ENCODE measurements at regions not wholly inside any gene's neighbourhood (a gene's known extent, or its start where the extent isn't known, plus 50 kb on each side); places are given as distances from the start of the nearest gene placed in this dataset.

DNA sequence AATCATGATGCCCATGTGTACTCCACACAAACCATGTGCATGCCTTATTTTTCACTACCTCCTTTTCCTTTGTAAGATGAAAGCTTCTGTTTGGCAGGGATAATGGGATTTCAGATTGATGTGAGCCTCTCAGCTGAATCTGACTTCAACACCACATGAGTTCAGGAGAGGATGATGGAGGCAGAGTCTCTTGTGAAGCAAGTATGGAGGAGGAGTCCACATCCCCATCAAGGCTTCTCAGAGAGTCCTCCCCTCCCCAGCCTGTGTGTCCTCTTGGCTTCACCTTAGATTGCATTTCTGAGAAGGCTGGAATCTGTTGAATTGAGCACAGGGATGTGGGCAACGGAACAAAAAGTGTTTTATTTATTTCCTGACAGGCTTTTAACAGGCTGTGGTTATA, 370.4 kb downstream of the FAT3 start:
- H3K27ac ChIP-seq (ENCODE audit: low read depth in 1 of 2, low read length in 2 of 2) = no peak overlapping the region
- no peak overlapping the region for H3K9ac ChIP-seq (ENCODE audit: low read depth in 1 of 2, low read length in 2 of 2)
- no peaks in the 10 kb centered on the region for H3K27me3 ChIP-seq (ENCODE audit: control insufficient read depth in 4 of 4, insufficient read depth in 4 of 4, low read length in 3 of 4)
- H3K4me3 ChIP-seq (ENCODE audit: low read depth in 1 of 3, low read length in 3 of 3) = no peak overlapping the region
- no peak for TF ChIP-seq NR2F2 (IDR thresholded peaks at IDR 0.05)
- TF ChIP-seq ATF3 (IDR thresholded peaks at IDR 0.05) = no peak
- TF ChIP-seq RAD21 (IDR thresholded peaks at IDR 0.05) = no peak
- TF ChIP-seq FOXA1 (IDR thresholded peaks at IDR 0.05) = no peak
- no peak for TF ChIP-seq SP1 (IDR thresholded peaks at IDR 0.05)
- no peak for TF ChIP-seq TAF1 (conservative IDR thresholded peaks at IDR 0.05)
- no peak for TF ChIP-seq GABPA (IDR thresholded peaks at IDR 0.05 in 1 of 2, conservative IDR thresholded peaks at IDR 0.05 in 1 of 2)
- TF ChIP-seq FOXA2 (IDR thresholded peaks at IDR 0.05) = no peak
- no peak for TF ChIP-seq RXRA (IDR thresholded peaks at IDR 0.05)
- TF ChIP-seq, protein P1, sequence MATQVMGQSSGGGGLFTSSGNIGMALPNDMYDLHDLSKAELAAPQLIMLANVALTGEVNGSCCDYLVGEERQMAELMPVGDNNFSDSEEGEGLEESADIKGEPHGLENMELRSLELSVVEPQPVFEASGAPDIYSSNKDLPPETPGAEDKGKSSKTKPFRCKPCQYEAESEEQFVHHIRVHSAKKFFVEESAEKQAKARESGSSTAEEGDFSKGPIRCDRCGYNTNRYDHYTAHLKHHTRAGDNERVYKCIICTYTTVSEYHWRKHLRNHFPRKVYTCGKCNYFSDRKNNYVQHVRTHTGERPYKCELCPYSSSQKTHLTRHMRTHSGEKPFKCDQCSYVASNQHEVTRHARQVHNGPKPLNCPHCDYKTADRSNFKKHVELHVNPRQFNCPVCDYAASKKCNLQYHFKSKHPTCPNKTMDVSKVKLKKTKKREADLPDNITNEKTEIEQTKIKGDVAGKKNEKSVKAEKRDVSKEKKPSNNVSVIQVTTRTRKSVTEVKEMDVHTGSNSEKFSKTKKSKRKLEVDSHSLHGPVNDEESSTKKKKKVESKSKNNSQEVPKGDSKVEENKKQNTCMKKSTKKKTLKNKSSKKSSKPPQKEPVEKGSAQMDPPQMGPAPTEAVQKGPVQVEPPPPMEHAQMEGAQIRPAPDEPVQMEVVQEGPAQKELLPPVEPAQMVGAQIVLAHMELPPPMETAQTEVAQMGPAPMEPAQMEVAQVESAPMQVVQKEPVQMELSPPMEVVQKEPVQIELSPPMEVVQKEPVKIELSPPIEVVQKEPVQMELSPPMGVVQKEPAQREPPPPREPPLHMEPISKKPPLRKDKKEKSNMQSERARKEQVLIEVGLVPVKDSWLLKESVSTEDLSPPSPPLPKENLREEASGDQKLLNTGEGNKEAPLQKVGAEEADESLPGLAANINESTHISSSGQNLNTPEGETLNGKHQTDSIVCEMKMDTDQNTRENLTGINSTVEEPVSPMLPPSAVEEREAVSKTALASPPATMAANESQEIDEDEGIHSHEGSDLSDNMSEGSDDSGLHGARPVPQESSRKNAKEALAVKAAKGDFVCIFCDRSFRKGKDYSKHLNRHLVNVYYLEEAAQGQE (IDR thresholded peaks at IDR 0.05) = no peak
- DNase-seq (ENCODE audit: low spot score) = no peak
- no peaks in the 10 kb centered on the region for H3K36me3 ChIP-seq (ENCODE audit: control insufficient read depth in 4 of 4, insufficient read depth in 3 of 4, low read depth in 1 of 4, low read length in 3 of 4)
- no peaks in the 10 kb centered on the region for H3K4me1 ChIP-seq (ENCODE audit: control insufficient read depth in 4 of 4, insufficient read depth in 4 of 4, low read length in 3 of 4)
- 42% methylated on average over 1 of the region's 1 CpG for WGBS
- H3K9me3 ChIP-seq (ENCODE audit: control insufficient read depth in 4 of 4, low read length in 3 of 4) = no peaks in the 10 kb centered on the region

- no peak overlapping the region for H3K4me3 ChIP-seq (ENCODE audit: low read depth in 1 of 3, low read length in 3 of 3)
- 71% methylated on average over 1 of the region's 1 CpG for WGBS
- no peak for DNase-seq (ENCODE audit: low spot score)
- no peak for TF ChIP-seq RAD21 (IDR thresholded peaks at IDR 0.05)
- TF ChIP-seq ATF3 (IDR thresholded peaks at IDR 0.05) = no peak
- no peak for TF ChIP-seq FOXA2 (IDR thresholded peaks at IDR 0.05)
- TF ChIP-seq, protein P2, sequence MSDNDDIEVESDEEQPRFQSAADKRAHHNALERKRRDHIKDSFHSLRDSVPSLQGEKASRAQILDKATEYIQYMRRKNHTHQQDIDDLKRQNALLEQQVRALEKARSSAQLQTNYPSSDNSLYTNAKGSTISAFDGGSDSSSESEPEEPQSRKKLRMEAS (IDR thresholded peaks at IDR 0.05) = no peak
- no peak for TF ChIP-seq GABPA (IDR thresholded peaks at IDR 0.05 in 1 of 2, conservative IDR thresholded peaks at IDR 0.05 in 1 of 2)
- no peak for TF ChIP-seq FOXA1 (IDR thresholded peaks at IDR 0.05)
- TF ChIP-seq HNF4A (conservative IDR thresholded peaks at IDR 0.05) = no peak
- H3K4me1 ChIP-seq (ENCODE audit: control insufficient read depth in 4 of 4, insufficient read depth in 4 of 4, low read length in 3 of 4) = no peaks in the 10 kb centered on the region
- H3K27me3 ChIP-seq (ENCODE audit: control insufficient read depth in 4 of 4, insufficient read depth in 4 of 4, low read length in 3 of 4) = no peaks in the 10 kb centered on the region
- no peaks in the 10 kb centered on the region for H3K9me3 ChIP-seq (ENCODE audit: control insufficient read depth in 4 of 4, low read length in 3 of 4)
- no peak overlapping the region for H3K9ac ChIP-seq (ENCODE audit: low read depth in 1 of 2, low read length in 2 of 2)
- H3K36me3 ChIP-seq (ENCODE audit: control insufficient read depth in 4 of 4, insufficient read depth in 3 of 4, low read depth in 1 of 4, low read length in 3 of 4) = no peaks in the 10 kb centered on the region
- H3K27ac ChIP-seq (ENCODE audit: low read depth in 1 of 2, low read length in 2 of 2) = no peak overlapping the region
Measured at GRCh38 chr11:92596596-92597317, 372.1 kb downstream of the FAT3 start.

DNA sequence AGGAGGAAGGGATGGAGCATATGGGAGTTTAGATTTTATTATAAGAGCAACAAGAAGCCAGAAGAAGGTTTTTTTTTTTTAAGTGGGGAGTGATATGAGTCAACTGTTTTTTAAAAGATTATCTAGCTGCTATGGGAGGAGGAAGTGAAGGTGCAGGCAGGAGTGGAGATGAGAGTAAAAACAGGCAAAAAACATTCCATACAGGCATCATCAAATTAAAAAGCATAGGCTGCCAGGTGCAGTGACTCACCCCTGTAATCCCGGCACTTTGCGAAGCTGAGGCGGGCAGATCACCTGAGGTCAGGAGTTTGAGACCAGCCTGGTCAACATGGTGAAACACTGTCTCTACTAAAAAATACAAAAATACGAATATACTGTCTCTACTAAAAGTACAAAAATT, 368.4 kb upstream of the MTNR1B start:
- Histone ChIP-seq H3K4me3 (ENCODE audit: low read depth in 1 of 3, low read length in 3 of 3) (no peak overlapping the region), H3K9me3 (ENCODE audit: control insufficient read depth in 4 of 4, low read length in 3 of 4) (no peaks in the 10 kb centered on the region), H3K4me1 (ENCODE audit: control insufficient read depth in 4 of 4, insufficient read depth in 4 of 4, low read length in 3 of 4) (no peaks in the 10 kb centered on the region), H3K36me3 (ENCODE audit: control insufficient read depth in 4 of 4, insufficient read depth in 3 of 4, low read depth in 1 of 4, low read length in 3 of 4) (no peaks in the 10 kb centered on the region), H3K9ac (ENCODE audit: low read depth in 1 of 2, low read length in 2 of 2) (no peak overlapping the region), H3K27me3 (ENCODE audit: control insufficient read depth in 4 of 4, insufficient read depth in 4 of 4, low read length in 3 of 4) (no peaks in the 10 kb centered on the region), H3K27ac (ENCODE audit: low read depth in 1 of 2, low read length in 2 of 2) (no peak overlapping the region)
- DNase-seq (ENCODE audit: low spot score) = no peak
- WGBS = 89% methylated on average over 4 of the region's 4 CpGs
- no peak for TF ChIP-seq TAF1 (conservative IDR thresholded peaks at IDR 0.05)
- no peak for TF ChIP-seq EGR1 (IDR thresholded peaks at IDR 0.05; ENCODE audit: low read depth in 2 of 2)
- no peak for TF ChIP-seq RAD21 (IDR thresholded peaks at IDR 0.05)
- no peak for TF ChIP-seq YY1 (IDR thresholded peaks at IDR 0.05)
- TF ChIP-seq, protein P2 (IDR thresholded peaks at IDR 0.05) = no peak
- no peak for TF ChIP-seq GABPA (IDR thresholded peaks at IDR 0.05 in 1 of 2, conservative IDR thresholded peaks at IDR 0.05 in 1 of 2)
- no peak for TF ChIP-seq ATF3 (IDR thresholded peaks at IDR 0.05)
- TF ChIP-seq JUND (IDR thresholded peaks at IDR 0.05) = no peak
- TF ChIP-seq, protein P3, sequence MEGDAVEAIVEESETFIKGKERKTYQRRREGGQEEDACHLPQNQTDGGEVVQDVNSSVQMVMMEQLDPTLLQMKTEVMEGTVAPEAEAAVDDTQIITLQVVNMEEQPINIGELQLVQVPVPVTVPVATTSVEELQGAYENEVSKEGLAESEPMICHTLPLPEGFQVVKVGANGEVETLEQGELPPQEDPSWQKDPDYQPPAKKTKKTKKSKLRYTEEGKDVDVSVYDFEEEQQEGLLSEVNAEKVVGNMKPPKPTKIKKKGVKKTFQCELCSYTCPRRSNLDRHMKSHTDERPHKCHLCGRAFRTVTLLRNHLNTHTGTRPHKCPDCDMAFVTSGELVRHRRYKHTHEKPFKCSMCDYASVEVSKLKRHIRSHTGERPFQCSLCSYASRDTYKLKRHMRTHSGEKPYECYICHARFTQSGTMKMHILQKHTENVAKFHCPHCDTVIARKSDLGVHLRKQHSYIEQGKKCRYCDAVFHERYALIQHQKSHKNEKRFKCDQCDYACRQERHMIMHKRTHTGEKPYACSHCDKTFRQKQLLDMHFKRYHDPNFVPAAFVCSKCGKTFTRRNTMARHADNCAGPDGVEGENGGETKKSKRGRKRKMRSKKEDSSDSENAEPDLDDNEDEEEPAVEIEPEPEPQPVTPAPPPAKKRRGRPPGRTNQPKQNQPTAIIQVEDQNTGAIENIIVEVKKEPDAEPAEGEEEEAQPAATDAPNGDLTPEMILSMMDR (IDR thresholded peaks at IDR 0.05; ENCODE audit: low read depth, low read length, missing input control) = no peak
- no peak for TF ChIP-seq SP1 (IDR thresholded peaks at IDR 0.05)
- TF ChIP-seq RXRA (IDR thresholded peaks at IDR 0.05) = no peak

Data from liver (tissue), 8 donors.